HepG2 (cell line): ENCODE measurements at regions not wholly inside any gene's neighbourhood (a gene's known extent, or its start where the extent isn't known, plus 50 kb on each side); places are given as distances from the start of the nearest gene placed in this dataset.

Experiments
- ATAC-seq: fragments of 200-7000 bp; cut with Tn5 transposase; 3 replicates; pipeline ENCODE4 v1.9.1; 2020; ENCODE audit warnings: mild to moderate bottlenecking, moderate library complexity
- BruUV-seq: library from RNA; stranded (reverse); fragments of 400-500 nt; replicated peaks from 2 replicates; lab custom pipeline; 2021; lab: Mats Ljungman, UMichigan
- CTCF ChIA-PET: fragments of 300-600 bp; formaldehyde crosslinking; extraction: SDS; loops from one replicate; lab custom pipeline; 2021; ENCODE audit warnings: low total read pairs, inconsistent platforms, low intra/inter-chr PET ratio; lab: Yijun Ruan, JAX
- POLR2A ChIA-PET: fragments of 350-600 bp; sonication (Branson Sonifier 250); formaldehyde crosslinking; loops from one replicate; lab custom pipeline; 2020; ENCODE audit warnings: antibody characterized with exemption, inconsistent platforms; lab: Yijun Ruan, JAX
- DNase-seq: peaks from one replicate; pipeline ENCODE4 v3.0.0-alpha.2; 2015; ENCODE audit warnings: low spot score
- FAIRE-seq: peaks from 3 replicates; lab custom pipeline; 2011; peaks lifted over from hg19 to GRCh38; lab: Jason Lieb, UNC
- H2AFZ ChIP-seq: one replicate; pipeline ENCODE4 v1.6.1; 2011; ENCODE audit warnings: low read length, inconsistent platforms
- H3K27ac ChIP-seq: fragments of 300-600 bp; 3 replicates; pipeline ENCODE4 v1.8.0; 2011; ENCODE audit warnings: mixed run types, mild to moderate bottlenecking, mixed read lengths, low read length, inconsistent platforms; ENCODE audit not compliant: insufficient read depth; ENCODE audit errors: extremely low read length
- H3K27me3 ChIP-seq, 2 experiments: fragments of 200-600 bp in 1 of 2; 2 replicates in 1 of 2; 3 replicates in 1 of 2; pipeline versions ENCODE4 v1.6.0 to v1.8.0; 2011; ENCODE audit warnings: low read length in 2 of 2, mild to moderate bottlenecking in 2 of 2, moderate library complexity in 2 of 2, inconsistent platforms in 1 of 2; ENCODE audit not compliant: insufficient read depth in 2 of 2, control insufficient read depth in 1 of 2
- H3K36me3 ChIP-seq, 2 experiments: fragments of 200-600 bp in 1 of 2; replicated peaks in 1 of 2; 2 replicates in 1 of 2; 3 replicates in 1 of 2; pipeline versions ENCODE4 v1.5.1 to v1.8.0; 2011; ENCODE audit warnings: low read length in 2 of 2, inconsistent platforms in 1 of 2; ENCODE audit not compliant: insufficient read depth in 2 of 2, control insufficient read depth in 1 of 2
- H3K4me1 ChIP-seq: 2 replicates; pipeline ENCODE4 v1.5.1; 2012; ENCODE audit warnings: low read length, inconsistent platforms; ENCODE audit not compliant: insufficient read depth
- H3K4me2 ChIP-seq: 2 replicates; pipeline ENCODE4 v1.6.0; 2011; ENCODE audit warnings: low read depth, low read length, inconsistent platforms
- H3K4me3 ChIP-seq, 3 experiments: fragments of 200-600 bp in 1 of 3; sonication (generic), shearing (Covaris generic) in 1 of 3; replicated peaks in 1 of 3; 2 replicates each; pipeline ENCODE4 v1.5.1; 2011 to 2016; ENCODE audit warnings: low read length in 3 of 3, inconsistent platforms in 2 of 3, low read depth in 2 of 3, mild to moderate bottlenecking in 2 of 3, control low read depth in 1 of 3, mixed read lengths in 1 of 3; ENCODE audit not compliant: insufficient read depth in 1 of 3
- H3K79me2 ChIP-seq: one replicate; pipeline ENCODE4 v1.6.1; 2011; ENCODE audit warnings: low read length, inconsistent platforms; ENCODE audit not compliant: insufficient read depth
- H3K9ac ChIP-seq: 2 replicates; pipeline ENCODE4 v1.6.0; 2011; ENCODE audit warnings: mild to moderate bottlenecking, low read depth, low read length, inconsistent platforms; ENCODE audit not compliant: insufficient read depth
- H3K9me3 ChIP-seq: 2 replicates; pipeline ENCODE4 v1.5.1; 2012; ENCODE audit warnings: mild to moderate bottlenecking, low read length
- H4K20me1 ChIP-seq: 2 replicates; pipeline ENCODE4 v1.6.0; 2011; ENCODE audit warnings: inconsistent platforms, mild to moderate bottlenecking, low read length, moderate library complexity; ENCODE audit not compliant: insufficient read depth
- CBX5 ChIP-seq: sonication (generic); formaldehyde crosslinking; IDR thresholded peaks from 2 replicates; pipeline ENCODE4 v1.4.0; 2020; ENCODE audit warnings: missing genetic modification reagents, borderline replicate concordance
- REPIN1 ChIP-seq: sonication (generic); formaldehyde crosslinking; IDR thresholded peaks from 2 replicates; pipeline ENCODE4 v1.8.0; 2022; ENCODE audit warnings: missing genetic modification reagents, low read depth, mild to moderate bottlenecking, borderline replicate concordance
- SAP130 ChIP-seq: IDR thresholded peaks from 2 replicates; pipeline ENCODE4 v1.6.1; 2016; ENCODE audit warnings: low read depth
- SRSF4 ChIP-seq: fragments of 200-400 bp; formaldehyde crosslinking; IDR thresholded peaks from one replicate; pipeline ENCODE4 v1.6.1; 2018; ENCODE audit warnings: mild to moderate bottlenecking, low read depth, low read length, moderate library complexity; ENCODE audit not compliant: poor library complexity, severe bottlenecking
- ZNF251 ChIP-seq: sonication (generic); formaldehyde crosslinking; IDR thresholded peaks from 2 replicates; pipeline ENCODE4 v1.9.0; 2021; ENCODE audit warnings: mild to moderate bottlenecking, missing genetic modification reagents
- ZNF777 ChIP-seq: sonication (generic); formaldehyde crosslinking; IDR thresholded peaks from 2 replicates; pipeline ENCODE4 v1.4.0; 2020; ENCODE audit warnings: missing genetic modification reagents
- WGBS: methylation state at CpG from one replicate; pipeline ENCODE4 v1.1.6; 2017; ENCODE audit warnings: low lambda C conversion rate; 5-methylcytosine and 5-hydroxymethylcytosine counted together
- in situ Hi-C: cut with HindIII; loops from 2 replicates; pipeline ENCODE4 v1.10.0; 2017; ENCODE audit warnings: low pct_unique_long_range_greater_than_20kb; ENCODE audit not compliant: extremely low pct_ligation_motif_present
- intact Hi-C: fragments of 100-400 bp; cut with micrococcal nuclease; formaldehyde crosslinking; loops from one replicate; pipeline ENCODE4 v1.10.0; 2022; ENCODE audit not compliant: unreplicated experiment
- TF ChIP-seq, protein P1 (sequence below): sonication (generic); formaldehyde crosslinking; IDR thresholded peaks from 2 replicates; pipeline ENCODE4 v1.5.0; 2020; ENCODE audit warnings: mild to moderate bottlenecking, missing genetic modification reagents
- TF ChIP-seq, protein P2 (sequence below): sonication (generic); formaldehyde crosslinking; IDR thresholded peaks from 2 replicates; pipeline ENCODE4 v1.4.0; 2020; ENCODE audit warnings: missing genetic modification reagents
- TF ChIP-seq, protein P3 (sequence below): sonication (generic); formaldehyde crosslinking; IDR thresholded peaks from 2 replicates; pipeline ENCODE4 v1.5.0; 2020; ENCODE audit warnings: mild to moderate bottlenecking, missing genetic modification reagents

DNA sequence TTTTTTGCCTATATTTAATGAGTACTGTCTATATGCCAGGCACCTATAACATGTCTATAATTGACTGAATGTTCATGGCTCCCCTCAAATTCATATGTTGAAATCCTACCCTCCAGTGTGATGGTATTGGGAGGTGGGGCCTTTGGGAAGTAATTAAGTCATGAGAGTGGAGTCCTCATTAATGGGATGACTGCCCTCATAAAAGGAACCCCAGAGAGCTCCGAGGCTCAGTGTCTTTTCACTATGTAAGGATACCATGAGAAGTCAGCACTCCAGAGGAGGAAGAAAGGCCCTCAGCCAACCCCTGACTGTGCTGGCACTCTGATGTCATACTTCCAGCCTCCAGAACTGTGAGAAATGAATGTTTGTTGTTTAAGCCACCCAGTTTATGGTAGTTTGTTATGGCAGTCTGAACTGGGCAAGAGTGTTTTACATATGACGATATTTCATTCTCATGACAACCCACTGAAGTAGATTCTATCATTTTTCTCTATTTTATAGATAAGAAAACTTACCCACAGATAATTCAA lies 61.1 kb upstream of the PCGF5 start:
- H3K9ac ChIP-seq: no peak overlapping the region
- in situ Hi-C loops: no loop called here
- no peak overlapping the region for H2AFZ ChIP-seq
- TF ChIP-seq REPIN1 (CRISPR knock-in tag): no peak
- no peak for TF ChIP-seq SRSF4
- TF ChIP-seq, protein P1, sequence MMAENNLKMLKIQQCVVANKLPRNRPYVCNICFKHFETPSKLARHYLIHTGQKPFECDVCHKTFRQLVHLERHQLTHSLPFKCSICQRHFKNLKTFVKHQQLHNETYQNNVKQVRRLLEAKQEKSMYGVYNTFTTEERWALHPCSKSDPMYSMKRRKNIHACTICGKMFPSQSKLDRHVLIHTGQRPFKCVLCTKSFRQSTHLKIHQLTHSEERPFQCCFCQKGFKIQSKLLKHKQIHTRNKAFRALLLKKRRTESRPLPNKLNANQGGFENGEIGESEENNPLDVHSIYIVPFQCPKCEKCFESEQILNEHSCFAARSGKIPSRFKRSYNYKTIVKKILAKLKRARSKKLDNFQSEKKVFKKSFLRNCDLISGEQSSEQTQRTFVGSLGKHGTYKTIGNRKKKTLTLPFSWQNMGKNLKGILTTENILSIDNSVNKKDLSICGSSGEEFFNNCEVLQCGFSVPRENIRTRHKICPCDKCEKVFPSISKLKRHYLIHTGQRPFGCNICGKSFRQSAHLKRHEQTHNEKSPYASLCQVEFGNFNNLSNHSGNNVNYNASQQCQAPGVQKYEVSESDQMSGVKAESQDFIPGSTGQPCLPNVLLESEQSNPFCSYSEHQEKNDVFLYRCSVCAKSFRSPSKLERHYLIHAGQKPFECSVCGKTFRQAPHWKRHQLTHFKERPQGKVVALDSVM: no peak
- TF ChIP-seq, protein P2, sequence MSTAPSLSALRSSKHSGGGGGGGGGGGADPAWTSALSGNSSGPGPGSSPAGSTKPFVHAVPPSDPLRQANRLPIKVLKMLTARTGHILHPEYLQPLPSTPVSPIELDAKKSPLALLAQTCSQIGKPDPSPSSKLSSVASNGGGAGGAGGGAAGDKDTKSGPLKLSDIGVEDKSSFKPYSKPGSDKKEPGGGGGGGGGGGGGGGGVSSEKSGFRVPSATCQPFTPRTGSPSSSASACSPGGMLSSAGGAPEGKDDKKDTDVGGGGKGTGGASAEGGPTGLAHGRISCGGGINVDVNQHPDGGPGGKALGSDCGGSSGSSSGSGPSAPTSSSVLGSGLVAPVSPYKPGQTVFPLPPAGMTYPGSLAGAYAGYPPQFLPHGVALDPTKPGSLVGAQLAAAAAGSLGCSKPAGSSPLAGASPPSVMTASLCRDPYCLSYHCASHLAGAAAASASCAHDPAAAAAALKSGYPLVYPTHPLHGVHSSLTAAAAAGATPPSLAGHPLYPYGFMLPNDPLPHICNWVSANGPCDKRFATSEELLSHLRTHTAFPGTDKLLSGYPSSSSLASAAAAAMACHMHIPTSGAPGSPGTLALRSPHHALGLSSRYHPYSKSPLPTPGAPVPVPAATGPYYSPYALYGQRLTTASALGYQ (CRISPR knock-in tag): no peak
- TF ChIP-seq, protein P3, sequence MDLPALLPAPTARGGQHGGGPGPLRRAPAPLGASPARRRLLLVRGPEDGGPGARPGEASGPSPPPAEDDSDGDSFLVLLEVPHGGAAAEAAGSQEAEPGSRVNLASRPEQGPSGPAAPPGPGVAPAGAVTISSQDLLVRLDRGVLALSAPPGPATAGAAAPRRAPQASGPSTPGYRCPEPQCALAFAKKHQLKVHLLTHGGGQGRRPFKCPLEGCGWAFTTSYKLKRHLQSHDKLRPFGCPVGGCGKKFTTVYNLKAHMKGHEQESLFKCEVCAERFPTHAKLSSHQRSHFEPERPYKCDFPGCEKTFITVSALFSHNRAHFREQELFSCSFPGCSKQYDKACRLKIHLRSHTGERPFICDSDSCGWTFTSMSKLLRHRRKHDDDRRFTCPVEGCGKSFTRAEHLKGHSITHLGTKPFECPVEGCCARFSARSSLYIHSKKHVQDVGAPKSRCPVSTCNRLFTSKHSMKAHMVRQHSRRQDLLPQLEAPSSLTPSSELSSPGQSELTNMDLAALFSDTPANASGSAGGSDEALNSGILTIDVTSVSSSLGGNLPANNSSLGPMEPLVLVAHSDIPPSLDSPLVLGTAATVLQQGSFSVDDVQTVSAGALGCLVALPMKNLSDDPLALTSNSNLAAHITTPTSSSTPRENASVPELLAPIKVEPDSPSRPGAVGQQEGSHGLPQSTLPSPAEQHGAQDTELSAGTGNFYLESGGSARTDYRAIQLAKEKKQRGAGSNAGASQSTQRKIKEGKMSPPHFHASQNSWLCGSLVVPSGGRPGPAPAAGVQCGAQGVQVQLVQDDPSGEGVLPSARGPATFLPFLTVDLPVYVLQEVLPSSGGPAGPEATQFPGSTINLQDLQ (CRISPR knock-in tag): no peak
- TF ChIP-seq ZNF251 (CRISPR knock-in tag): no peak
- TF ChIP-seq SAP130 (CRISPR knock-in tag): no peak
- TF ChIP-seq CBX5 (CRISPR knock-in tag): no peak
- TF ChIP-seq ZNF777: no peak
- TF ChIP-seq, all 625 proteins: peak for 0
- no peak for ATAC-seq
- POLR2A ChIA-PET: no interaction called here
- Histone ChIP-seq H4K20me1 (no peaks in the 10 kb centered on the region), H3K27me3 (no peaks in the 10 kb centered on the region), H3K9me3 (no peaks in the 10 kb centered on the region), H3K27ac (no peak overlapping the region), H3K79me2 (peaks cover 3% of the 10 kb centered on the region), H3K4me2 (no peak overlapping the region), H3K4me3 (no peak overlapping the region), H3K4me1 (peaks cover 14% of the 10 kb centered on the region), H3K36me3 (no peaks in the 10 kb centered on the region)
- BruUV-seq: no TSS peak
- DNase-seq: no peak
- intact Hi-C loops: no loop called here
- FAIRE-seq: no peak
- 95% methylated on average over 2 of the region's 2 CpGs for WGBS
- CTCF ChIA-PET: no interaction called here
